Activated T-helper 2 cell treated with anti-CD3 and anti-CD28 coated beads, Interferon-gamma antibody, Interleukin-2, Interleukin-4, amounts not matched to agents 10 μg/mL and 5 μg/mL and 100 μg/mL, durations not matched to agents 14 hours and 24 hours and 36 hours (primary cell): ENCODE measurements at regions not wholly inside any gene's neighbourhood (a gene's known extent, or its start where the extent isn't known, plus 50 kb on each side); places are given as distances from the start of the nearest gene placed in this dataset.

Experiments used
- DNase-seq: peaks from one replicate; pipeline ENCODE4 v3.0.0; 2021; ENCODE audit warnings: low spot score
- H3K27ac Mint-ChIP-seq: one replicate; pipeline ENCODE4 v1.8.0; 2021; ENCODE audit warnings: mixed read lengths
- H3K27me3 Mint-ChIP-seq: one replicate; pipeline ENCODE4 v1.8.0; 2021; ENCODE audit warnings: low read depth, mixed read lengths
- H3K36me3 Mint-ChIP-seq: one replicate; pipeline ENCODE4 v1.8.0; 2021; ENCODE audit warnings: low read depth, mixed read lengths
- H3K4me1 Mint-ChIP-seq: one replicate; pipeline ENCODE4 v1.8.0; 2021; ENCODE audit warnings: low read depth, mixed read lengths
- H3K4me3 Mint-ChIP-seq: one replicate; pipeline ENCODE4 v1.8.0; 2021; ENCODE audit warnings: low read depth, mild to moderate bottlenecking, moderate library complexity, mixed read lengths
- H3K9me3 Mint-ChIP-seq: one replicate; pipeline ENCODE4 v1.8.0; 2021; ENCODE audit warnings: mixed read lengths
- intact Hi-C: fragments of 100-400 bp; cut with micrococcal nuclease; formaldehyde crosslinking; loops from one replicate; pipeline ENCODE4 v1.15.1; 2023

GRCh38 chr7:7131273-7131672 lies 51.1 kb upstream of the C1GALT1 start:
- intact Hi-C loops: no loop called here
- DNase-seq: no peak
- Mint-ChIP-seq H3K27me3 (peaks cover 7% of the 10 kb centered on the region), H3K36me3 (peaks cover 2% of the 10 kb centered on the region), H3K9me3 (peaks cover 12% of the 10 kb centered on the region), H3K4me3 (no peak overlapping the region), H3K4me1 (peaks cover 1% of the 10 kb centered on the region), H3K27ac (no peak overlapping the region)
